Mammary epithelial cell (primary cell): ENCODE measurements at regions not wholly inside any gene's neighbourhood (a gene's known extent, or its start where the extent isn't known, plus 50 kb on each side); places are given as distances from the start of the nearest gene placed in this dataset.

ENCODE experiments used
- EZH2 ChIP-seq: IDR thresholded peaks from 2 replicates; pipeline ENCODE4 v1.6.1; 2012; ENCODE audit warnings: low read length, inconsistent platforms, borderline replicate concordance
- TF ChIP-seq, protein P1 (sequence below), 2 donors: IDR thresholded peaks in 1 of 2; conservative IDR thresholded peaks in 1 of 2; 2 replicates each; pipeline ENCODE4 v1.5.1; 2011 to 2012; ENCODE audit warnings: inconsistent platforms in 2 of 2, low read length in 2 of 2, mild to moderate bottlenecking in 2 of 2, control low read depth in 1 of 2, low read depth in 1 of 2; ENCODE audit not compliant: insufficient read depth in 1 of 2; ENCODE audit errors: extremely low read depth in 1 of 2

DNA sequence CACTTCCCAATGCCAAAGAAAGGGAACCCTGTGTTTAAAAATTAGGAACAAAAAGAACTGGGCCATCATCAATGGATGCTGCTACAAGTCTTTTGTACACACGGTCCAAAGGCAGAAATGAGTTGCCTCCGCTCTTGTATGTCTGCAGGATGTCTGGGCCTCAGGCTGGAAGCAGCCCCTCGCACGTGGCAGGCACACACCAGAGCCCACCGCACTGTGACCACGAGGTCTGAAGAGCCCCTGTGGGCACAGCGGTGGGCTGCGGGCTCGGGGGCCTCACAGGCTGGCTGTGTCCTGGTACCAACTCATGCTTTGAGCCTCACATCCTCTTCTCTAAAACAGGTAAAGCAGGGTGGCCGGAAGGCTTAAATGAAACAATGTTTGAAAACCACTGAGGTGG is 309.3 kb downstream of the C16orf95 start:
- TF ChIP-seq, protein P1, sequence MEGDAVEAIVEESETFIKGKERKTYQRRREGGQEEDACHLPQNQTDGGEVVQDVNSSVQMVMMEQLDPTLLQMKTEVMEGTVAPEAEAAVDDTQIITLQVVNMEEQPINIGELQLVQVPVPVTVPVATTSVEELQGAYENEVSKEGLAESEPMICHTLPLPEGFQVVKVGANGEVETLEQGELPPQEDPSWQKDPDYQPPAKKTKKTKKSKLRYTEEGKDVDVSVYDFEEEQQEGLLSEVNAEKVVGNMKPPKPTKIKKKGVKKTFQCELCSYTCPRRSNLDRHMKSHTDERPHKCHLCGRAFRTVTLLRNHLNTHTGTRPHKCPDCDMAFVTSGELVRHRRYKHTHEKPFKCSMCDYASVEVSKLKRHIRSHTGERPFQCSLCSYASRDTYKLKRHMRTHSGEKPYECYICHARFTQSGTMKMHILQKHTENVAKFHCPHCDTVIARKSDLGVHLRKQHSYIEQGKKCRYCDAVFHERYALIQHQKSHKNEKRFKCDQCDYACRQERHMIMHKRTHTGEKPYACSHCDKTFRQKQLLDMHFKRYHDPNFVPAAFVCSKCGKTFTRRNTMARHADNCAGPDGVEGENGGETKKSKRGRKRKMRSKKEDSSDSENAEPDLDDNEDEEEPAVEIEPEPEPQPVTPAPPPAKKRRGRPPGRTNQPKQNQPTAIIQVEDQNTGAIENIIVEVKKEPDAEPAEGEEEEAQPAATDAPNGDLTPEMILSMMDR (conservative IDR thresholded peaks at IDR 0.05 in 1 of 2, IDR thresholded peaks at IDR 0.05 in 1 of 2; ENCODE audit: extremely low read depth in 1 of 2, insufficient read depth in 1 of 2, low read depth in 1 of 2, low read length in 2 of 2), result no peak
- TF ChIP-seq EZH2, result no peak
